Middle frontal gyrus (tissue), 1 donor: ENCODE measurements at regions not wholly inside any gene's neighbourhood (a gene's known extent, or its start where the extent isn't known, plus 50 kb on each side); places are given as distances from the start of the nearest gene placed in this dataset.
A peak's percentile ranks its signal among the peaks of the same experiment; 100 is the strongest.

Experiments
- DNase-seq: peaks from one replicate; pipeline ENCODE4 v3.0.0-alpha.2; 2015; ENCODE audit warnings: low spot score; ENCODE audit errors: extremely low spot score

DNA sequence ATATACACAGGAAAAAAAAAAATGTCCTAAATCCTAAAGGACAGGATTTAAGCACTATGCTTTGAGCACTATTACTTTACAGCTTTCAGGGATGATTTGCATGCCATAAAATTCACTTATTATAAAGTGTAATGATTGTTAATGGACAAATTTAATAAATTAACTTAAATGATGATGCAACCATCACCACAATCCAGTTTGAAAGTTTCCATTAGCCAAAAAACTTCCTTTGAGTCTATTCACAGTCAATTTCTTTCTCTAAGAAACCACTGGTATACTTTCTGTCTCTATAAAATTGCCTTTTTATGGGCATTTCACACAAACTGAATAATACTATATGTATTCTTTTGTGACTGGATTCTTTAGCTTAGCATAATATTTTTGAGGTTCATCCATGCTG, 111.1 kb upstream of the RIOK3 start:
- no peak for DNase-seq

DNA sequence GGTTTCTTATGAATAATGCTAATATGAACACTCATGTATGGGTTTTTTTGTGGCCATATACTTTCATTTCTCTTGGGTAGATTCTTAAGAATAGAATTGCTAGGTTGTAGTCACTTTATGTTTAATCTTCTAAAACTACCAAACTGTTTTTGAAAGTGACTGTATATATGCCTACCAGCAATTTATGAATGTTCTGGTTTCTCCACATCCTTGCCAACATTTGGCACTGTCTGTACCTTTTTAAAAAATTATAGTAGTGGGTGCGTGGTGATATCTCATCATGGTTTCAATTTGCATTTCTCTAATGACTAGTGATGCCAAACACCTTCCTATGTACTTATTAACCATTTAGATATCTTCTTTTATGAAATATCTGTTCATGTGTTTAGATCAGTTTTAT, 110.6 kb upstream of the RIOK3 start:
- no peak for DNase-seq

DNA sequence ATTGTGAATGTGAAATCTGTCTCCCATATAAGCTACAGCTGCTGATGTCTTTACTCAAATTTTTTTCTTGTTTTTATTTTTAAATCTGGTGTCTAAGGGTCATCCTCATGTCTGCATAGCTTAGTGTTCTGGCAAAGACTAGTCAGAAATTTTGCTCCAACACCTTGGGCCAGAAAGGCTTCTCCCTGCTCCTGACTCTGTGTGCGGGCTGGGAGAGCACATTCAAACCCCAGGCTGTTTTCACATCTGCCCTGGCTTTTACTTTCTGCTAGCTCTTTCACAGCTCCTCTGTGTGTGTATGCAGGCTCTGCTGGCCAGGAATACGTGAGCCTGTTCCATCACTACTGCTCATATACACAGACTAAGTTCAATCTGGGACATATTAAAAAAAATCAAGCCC, 102.9 kb upstream of the RIOK3 start:
- DNase-seq: no peak

DNA sequence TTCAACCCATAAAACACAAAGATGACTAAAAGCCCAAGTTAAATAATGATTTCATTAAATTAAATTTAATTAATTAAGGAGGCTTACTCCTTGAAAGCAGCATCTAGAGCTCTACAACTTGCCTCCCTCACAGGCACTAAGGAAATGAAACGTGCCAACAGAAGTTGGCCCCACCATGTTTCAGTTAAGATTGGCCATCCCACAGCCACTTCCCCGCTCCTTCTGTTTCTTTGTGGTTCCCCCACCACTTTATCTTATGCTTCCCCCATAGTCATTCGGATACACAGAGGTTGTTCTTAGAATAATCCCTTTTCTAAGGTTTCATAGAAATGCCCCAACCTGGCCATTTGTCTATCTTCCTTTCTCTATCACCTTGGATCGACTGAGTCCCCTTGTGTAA, 101.6 kb upstream of the RIOK3 start:
- no peak for DNase-seq

DNA sequence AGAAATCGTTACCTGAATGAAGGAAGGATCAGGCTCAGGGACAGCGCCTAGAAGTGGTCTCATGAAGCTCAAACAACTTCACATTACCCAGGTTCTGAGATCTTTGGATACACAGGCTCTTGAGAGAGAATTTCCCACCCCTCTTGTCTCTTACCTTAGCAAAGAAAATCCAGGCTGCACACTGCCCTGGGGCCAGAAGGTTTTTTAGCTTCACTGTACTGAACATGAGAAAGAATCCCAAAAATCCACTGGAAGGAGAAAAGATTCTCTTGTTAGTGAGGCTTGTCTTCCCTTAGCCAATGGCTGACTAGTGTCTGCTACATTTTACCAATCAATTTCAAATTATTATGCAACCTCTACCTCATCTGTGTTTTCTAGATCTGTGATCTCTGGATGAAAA, 101.0 kb upstream of the RIOK3 start:
- DNase-seq: no peak

DNA sequence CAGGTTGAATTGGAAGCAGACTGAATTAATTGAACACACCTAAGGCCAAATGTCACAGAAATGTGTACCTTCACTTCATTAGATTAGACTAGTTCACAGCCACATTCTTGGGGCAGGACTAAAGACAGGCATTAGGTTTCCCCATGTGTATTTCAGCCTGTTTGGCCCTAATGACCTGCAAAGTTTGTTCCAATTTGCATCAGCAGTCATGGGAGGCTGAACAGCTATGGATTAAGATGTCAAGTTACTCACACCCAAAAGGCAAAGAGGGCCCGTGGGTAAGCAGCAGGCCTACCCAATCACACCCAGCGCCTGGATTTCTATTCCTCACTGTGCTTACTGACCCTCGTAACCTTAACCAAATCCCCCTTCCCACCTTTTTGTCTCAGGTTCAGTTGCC, 99.6 kb upstream of the RIOK3 start:
- DNase-seq: no peak

DNA sequence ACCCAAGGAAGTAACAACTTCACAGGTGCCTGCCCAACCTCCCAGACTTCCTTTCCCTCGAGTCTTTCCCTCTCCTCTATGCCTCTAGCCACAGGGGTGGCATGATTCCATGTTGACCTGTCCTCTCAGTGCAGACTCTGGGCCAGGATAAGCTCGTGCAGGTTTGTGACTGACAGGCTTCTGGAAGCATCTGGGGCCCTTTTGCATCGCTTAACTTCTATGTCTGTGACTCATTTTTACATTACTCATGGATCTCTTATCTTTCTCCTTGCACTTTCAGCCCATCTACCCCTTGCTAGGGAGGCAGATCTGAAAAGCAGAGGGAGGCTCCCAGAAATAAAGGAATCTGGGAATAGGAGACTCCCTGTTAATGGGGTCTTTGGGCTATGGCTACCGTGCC, 98.5 kb upstream of the RIOK3 start:
- DNase-seq: no peak

DNA sequence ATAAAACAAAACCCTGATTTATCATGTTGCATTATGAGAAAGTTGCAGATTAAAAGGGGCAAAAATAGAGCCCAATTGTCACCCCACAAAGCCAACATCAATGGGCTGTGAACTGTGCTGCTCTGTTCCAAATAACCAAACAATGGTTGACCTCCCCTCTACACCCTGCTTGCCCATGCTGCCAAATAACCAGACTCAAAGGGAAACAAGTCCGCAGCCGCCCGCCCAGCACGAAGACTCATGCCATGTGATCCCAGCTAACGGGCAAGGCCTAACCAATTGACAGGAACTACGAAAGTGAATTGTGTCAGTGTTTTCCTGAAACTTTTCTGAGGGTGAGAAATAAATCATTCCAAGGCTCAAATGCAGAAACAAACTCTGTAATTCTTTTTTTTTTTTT, 97.9 kb upstream of the RIOK3 start:
- no peak for DNase-seq

DNA sequence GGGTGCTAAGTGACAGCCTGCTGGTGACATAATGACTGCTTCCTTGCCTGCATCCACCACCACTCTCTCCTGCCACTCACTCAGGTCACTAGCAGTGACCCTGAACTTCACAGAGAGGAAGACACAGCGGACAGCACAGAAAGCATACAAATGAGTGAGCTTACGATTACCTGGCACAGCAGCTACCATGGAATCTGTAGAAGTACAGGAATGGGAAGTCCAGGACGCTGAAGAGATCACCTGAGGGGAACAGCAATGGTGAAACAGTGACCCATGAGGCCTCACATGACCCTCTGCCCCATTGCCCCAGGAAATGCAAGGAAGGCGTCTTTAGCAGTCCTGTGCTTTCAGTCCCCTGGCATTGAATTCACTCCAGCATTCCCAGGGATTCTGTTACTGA, 96.7 kb upstream of the RIOK3 start:
- DNase-seq: no peak

DNA sequence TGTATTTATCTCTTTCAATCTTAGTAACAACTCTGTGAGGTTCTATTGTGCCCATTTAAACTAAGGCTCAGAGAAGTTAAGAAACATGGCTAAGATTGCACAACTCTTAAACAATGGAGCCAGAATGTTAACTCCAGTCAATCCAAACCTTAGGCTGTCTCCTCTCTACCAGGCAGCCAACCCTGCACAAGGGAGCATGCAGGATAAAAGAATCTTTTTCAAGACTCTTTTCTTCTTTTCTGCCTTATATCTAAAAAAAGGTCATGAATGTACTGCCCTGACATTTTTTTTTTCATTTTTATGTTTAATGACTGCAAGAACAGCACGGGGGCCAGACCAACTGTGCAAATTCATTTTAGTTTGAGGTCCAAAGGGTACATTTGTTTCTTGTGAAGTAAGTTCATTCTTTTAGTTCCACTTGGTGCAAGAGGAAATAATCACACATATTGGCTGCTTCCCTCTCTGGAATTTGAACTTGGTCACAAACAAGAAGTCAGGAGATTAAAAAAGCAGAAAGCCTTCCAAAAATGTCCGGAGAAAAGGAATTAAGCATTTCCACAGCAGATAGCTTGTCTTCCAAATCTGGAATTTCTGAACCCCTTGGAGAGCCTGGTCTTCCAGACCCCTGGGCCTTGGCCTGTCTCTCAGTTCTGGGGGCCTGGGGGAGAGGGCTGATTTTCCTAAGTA, 96.0 kb upstream of the RIOK3 start:
- DNase-seq: no peak

DNA sequence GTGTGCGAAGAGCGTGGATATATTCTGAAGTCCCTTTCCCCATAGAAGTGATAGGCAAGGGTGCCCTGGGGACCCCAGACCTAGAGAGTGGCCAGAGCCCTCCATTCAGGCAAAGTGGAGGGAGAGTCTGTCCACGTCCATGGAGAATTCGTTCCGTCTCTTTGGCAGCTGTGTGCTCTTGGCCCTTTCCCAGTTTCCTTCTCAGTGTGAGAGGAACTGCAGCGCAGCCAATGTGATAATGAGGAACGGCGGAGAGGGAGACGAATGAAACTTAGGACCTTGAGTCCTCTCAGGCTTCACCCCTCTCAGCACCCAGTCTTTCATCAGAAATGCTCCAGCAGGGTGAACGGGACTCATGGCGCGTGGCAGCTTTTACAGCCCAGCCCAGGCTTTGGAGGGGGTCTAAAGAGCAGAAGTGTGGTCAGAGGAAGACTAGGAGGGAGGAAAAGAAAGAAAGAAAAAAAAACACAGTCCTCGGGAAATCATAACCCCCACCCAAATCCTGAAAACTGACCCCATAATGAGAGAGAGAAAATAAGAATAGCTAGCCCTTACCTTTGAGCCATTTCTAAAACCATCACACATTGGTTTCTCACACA, 95.0 kb upstream of the RIOK3 start:
- DNase-seq: peak; percentile 27

DNA sequence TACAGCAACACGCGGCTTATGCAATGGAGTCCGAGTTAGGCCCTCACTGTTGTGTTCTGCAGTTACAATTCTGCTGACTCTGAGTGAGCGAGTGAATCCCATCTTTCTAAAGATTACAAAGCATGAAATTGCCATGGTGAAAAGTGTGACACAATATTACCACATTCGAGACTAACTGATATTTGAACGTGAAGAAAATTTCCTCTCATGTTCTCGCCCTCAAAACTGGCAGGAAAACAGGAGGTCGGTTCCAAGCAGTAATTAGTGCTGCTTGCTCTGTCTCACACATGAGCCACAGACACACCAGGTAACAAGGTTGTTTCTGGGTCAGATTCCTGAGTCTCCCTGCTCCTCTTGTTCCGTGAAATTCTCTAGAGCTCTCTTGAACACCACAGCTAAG, 93.7 kb upstream of the RIOK3 start:
- DNase-seq: no peak

DNA sequence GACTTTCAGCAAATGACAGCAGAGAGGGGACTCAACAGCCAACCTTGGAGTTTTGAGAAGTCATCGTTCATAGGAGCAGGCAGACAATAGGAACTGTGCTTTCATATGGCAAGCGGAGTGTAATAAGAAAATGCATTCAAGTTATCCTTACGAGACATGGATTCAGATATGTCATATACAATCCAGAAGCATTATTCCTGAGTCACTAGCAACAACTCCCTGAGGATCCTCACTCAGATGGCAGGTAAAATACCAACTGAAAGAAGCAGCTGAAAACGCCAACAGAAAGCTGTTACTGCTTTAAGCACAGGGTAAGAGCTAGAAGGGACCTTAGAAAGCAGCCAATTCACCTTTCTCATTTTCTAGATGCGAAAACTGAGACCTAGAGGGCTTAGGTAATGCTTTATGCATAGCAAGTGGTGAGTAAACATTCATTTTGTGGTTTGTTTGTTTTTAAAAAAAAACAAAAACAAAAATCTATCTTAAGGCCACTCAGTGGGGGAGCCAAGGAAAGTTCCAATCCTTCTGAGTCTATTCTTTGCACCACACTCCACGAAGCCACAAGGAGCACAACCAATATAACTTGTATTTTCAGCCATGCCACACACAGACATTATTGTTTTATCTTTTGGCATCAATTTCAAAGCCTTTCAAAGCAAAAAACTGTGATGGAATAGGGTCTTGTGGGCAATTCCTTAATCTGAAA, 89.1 kb upstream of the RIOK3 start:
- no peak for DNase-seq

DNA sequence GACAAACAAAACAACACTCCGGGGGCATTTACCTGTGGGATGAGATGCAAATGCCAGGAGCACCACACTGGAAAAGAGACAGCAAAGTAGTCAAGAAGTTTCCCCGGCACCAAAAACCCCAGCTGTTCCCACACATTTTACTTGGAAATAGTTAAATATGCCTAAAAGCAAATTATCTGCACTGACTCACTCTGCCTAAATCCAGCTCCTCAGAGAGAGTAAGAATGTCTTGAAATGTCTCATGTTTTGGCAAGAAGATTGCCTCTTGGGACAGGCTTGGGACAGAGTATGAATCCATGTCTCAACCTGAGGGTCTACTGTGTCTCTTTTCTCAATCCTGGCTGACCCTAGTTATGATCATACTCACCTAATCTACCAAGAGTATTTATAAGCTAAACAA, 87.5 kb upstream of the RIOK3 start:
- DNase-seq: no peak

DNA sequence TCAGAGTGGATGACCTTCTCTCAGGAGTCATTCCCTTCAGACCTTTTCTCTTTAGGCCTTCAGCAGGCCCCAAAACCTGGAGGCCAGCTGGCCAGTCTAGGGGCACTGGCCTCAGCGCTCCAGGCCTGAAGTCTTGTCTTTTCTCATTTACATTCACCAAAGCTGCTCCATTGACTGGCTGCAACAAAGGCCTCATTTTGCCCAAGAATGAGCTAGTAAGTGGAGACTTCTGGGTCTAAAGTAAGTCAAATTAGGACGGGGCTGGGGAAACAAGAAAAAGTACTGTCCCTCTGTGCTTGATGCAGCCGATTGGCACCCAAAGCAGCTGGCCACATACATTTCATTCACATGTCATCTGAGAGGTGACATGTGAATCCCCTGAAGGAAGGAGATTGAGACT, 83.8 kb upstream of the RIOK3 start:
- no peak for DNase-seq

DNA sequence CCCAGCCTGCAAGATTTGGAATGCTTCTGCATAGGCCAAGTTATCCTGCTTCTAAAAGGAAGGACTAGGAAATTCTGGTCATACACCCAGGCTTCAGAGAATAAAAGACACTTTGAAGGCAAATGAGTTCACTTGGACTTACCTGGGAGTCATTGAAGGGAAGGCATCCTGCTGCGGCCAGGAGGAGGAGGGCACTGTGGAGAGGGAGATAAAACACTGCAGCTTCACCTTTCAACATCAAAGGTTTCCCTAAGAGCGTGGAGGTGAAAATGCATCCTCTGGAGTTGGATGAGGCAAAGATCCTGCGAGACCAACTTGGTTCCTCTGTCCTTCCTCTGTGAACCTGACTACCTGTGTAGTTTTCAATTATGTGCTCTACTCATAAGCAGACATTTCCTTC, 79.5 kb upstream of the RIOK3 start:
- no peak for DNase-seq

DNA sequence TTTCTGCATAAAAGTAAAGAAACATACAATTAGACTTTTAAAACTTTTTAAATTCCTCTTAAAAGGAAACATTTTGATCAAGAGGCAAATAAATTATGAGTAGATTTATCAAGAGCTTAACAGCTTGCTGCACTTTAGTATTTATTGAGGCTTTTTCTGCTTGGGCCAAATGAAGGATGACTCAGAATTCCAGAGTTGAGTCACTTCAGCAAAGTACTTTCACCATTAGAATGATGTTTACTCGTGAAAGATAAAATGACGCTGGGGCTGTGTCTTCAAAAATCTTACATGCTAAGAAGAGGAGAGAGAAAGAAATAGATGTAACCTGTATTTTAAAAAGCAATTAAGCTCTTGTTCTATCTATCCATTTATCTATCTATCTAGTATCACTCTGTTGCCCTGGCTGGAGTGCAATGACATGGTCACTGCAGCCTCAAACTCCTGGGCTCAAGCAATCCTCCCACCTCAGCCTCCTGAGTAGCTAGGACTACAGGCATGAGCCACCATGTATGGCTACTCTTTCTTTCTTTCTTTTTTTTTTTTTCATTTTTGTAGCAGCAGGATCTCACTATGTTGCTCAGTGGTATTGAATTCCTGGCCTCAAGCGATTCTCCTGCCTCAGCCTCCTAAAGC, 75.3 kb upstream of the RIOK3 start:
- DNase-seq: no peak

DNA sequence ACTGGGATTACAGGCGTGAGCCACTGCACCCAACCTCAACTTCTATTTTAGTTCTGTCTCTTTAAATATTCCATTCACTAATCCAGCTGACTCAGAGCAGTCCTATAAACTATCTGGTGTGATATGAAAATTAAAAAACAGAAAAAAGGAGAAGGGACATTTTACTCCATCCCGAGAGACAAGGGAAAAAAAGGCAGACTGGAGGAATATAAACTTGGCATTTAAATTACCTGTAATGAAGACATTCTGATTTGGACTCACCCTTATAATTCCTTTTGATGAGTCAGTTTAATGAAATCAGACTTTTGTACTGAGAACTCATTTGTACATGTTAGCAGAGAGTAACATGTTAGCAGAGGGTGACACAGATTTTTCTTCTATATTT, 74.8 kb upstream of the RIOK3 start:
- DNase-seq: no peak

DNA sequence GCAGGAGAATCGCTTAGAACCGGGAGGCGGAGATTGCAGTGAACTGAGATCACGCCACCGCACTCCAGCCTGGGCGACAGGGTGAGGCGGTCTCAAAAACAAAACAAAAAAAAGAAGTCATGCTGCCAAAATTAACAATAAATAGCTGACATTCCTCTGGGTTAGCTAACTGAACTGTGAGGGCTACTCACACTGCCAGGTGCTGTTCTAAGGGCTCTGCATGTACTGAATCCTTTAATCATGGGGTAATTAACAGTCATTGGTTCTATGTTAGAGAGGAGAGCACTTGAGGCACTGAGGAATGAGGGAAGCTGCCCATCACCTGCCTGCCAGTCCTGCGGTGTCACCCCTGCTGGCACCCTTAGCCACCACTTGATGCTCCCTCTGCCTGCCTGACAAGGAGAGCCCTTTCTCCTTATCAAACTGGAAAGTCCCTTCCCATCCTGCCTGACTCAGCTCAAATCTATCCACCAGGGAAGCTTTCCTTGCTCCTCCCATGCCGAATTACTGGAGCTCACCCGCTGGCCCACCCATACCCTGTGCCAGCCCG, 73.0 kb upstream of the RIOK3 start:
- DNase-seq: no peak

DNA sequence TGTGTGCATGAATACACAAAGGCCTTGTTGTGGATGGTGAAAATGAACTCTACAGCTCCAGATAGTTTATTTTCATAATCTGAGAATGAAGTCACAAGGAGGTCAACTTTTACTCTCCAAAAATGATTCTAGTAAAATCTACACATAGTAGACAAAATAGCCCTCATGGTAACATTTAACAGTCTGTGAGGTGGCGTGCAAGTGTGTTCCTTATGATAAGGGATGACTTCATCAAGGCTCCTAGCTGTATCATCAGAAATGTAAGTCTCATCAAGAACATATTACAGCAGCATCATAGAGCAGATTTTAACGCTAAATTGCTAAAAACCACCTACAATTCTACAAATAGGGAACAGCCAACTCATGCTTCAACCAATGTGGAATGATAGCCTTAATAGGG, 72.3 kb upstream of the RIOK3 start:
- DNase-seq: no peak

DNA sequence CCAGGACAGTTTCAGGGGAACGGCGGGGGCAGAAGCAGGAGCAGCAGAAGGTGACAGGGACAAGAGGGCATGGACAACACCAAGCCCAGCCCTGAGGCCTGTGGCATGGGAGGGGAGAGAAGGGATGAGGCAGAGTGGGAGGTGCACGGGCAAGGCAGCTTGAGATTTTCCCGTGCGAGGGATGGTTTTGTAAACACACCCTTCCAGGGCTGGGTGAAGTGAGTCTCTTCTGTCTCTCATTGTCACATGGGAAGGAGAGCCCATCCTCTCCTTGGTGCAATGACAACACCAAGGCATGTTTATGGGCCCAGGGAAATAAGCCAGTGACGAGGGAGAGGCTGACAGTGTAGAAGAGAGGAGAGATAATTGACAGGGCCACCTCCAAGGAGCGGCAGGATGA, 69.6 kb upstream of the RIOK3 start:
- no peak for DNase-seq
